SK-N-SH (cell line): ENCODE measurements at regions not wholly inside any gene's neighbourhood (a gene's known extent, or its start where the extent isn't known, plus 50 kb on each side); places are given as distances from the start of the nearest gene placed in this dataset.

Experiments used
- CTCF ChIA-PET: fragments of 300-600, 350-600 bp; formaldehyde crosslinking; extraction: SDS; loops from one replicate; lab custom pipeline; 2021; lab: Yijun Ruan, JAX
- POLR2A ChIA-PET: fragments of 350-600 bp; sonication (Branson Sonifier 250); formaldehyde crosslinking; extraction: SDS; loops from one replicate; lab custom pipeline; 2020; ENCODE audit warnings: antibody characterized with exemption, inconsistent platforms; lab: Yijun Ruan, JAX
- DNase-seq: peaks from one replicate; pipeline ENCODE4 v3.0.0; 2012
- H2AFZ ChIP-seq: fragments of 200-600 bp; sonication (generic); 2 replicates; pipeline ENCODE4 v1.8.1; 2016; ENCODE audit warnings: antibody characterized with exemption, mild to moderate bottlenecking, low read depth
- H3F3A ChIP-seq: fragments of 200-600 bp; sonication (generic); replicated peaks from 2 replicates; pipeline ENCODE3; 2016; ENCODE audit warnings: antibody characterized with exemption, mild to moderate bottlenecking; ENCODE audit not compliant: insufficient read depth
- H3K27ac ChIP-seq, 2 experiments: fragments of 200-500 bp in 1 of 2; fragments of 200-600 bp in 1 of 2; sonication (Bioruptor generic) in 1 of 2; sonication (generic), shearing (Covaris generic) in 1 of 2; 2 replicates each; pipeline versions ENCODE4 v1.5.1 to v1.6.1; 2014 to 2016; ENCODE audit warnings: low read depth in 2 of 2, inconsistent platforms in 1 of 2, low read length in 1 of 2, mild to moderate bottlenecking in 1 of 2, mixed read lengths in 1 of 2
- H3K27me3 ChIP-seq: fragments of 200-600 bp; sonication (generic), shearing (Covaris generic); 2 replicates; pipeline ENCODE4 v1.6.1; 2016; ENCODE audit warnings: mixed run types; ENCODE audit not compliant: insufficient read depth
- H3K36me3 ChIP-seq, 2 experiments: fragments of 200-500 bp in 1 of 2; fragments of 200-600 bp in 1 of 2; sonication (Bioruptor generic) in 1 of 2; sonication (generic) in 1 of 2; replicated peaks in 1 of 2; 2 replicates each; pipeline versions ENCODE3 to v1.5.1; 2014 to 2016; ENCODE audit warnings: low read length in 1 of 2, mild to moderate bottlenecking in 1 of 2; ENCODE audit not compliant: insufficient read depth in 2 of 2, control insufficient read depth in 1 of 2
- H3K4me1 ChIP-seq, 2 experiments: fragments of 200-500 bp in 1 of 2; fragments of 200-600 bp in 1 of 2; sonication (Bioruptor generic) in 1 of 2; sonication (generic), shearing (Covaris generic) in 1 of 2; 2 replicates each; pipeline versions ENCODE4 v1.5.1 to v1.6.1; 2014 to 2016; ENCODE audit warnings: low read depth in 1 of 2, low read length in 1 of 2, mixed run types in 1 of 2; ENCODE audit not compliant: insufficient read depth in 2 of 2, control insufficient read depth in 1 of 2
- H3K4me2 ChIP-seq: fragments of 200-600 bp; sonication (generic), shearing (Covaris generic); 2 replicates; pipeline ENCODE4 v1.6.1; 2017; ENCODE audit warnings: mixed run types
- H3K4me3 ChIP-seq, 2 experiments: fragments of 200-500 bp in 1 of 2; fragments of 200-600 bp in 1 of 2; sonication (Bioruptor generic) in 1 of 2; sonication (generic), shearing (Covaris generic) in 1 of 2; 2 replicates each; pipeline versions ENCODE4 v1.5.1 to v1.8.1; 2014 to 2016; ENCODE audit warnings: low read depth in 2 of 2, inconsistent platforms in 1 of 2, low read length in 1 of 2, mild to moderate bottlenecking in 1 of 2, mixed read lengths in 1 of 2, moderate library complexity in 1 of 2
- H3K79me2 ChIP-seq: fragments of 200-600 bp; sonication (generic); 2 replicates; pipeline ENCODE4 v1.8.1; 2017; ENCODE audit warnings: mild to moderate bottlenecking; ENCODE audit not compliant: insufficient read depth
- H3K9ac ChIP-seq: fragments of 200-600 bp; sonication (generic); 2 replicates; pipeline ENCODE4 v1.6.1; 2017; ENCODE audit warnings: mixed run types
- H3K9me2 ChIP-seq: fragments of 200-600 bp; sonication (generic); 2 replicates; pipeline ENCODE4 v1.6.1; 2017; ENCODE audit warnings: mixed run types
- H3K9me3 ChIP-seq: fragments of 200-600 bp; sonication (generic); 2 replicates; pipeline ENCODE4 v1.6.1; 2017; ENCODE audit warnings: mixed run types, mild to moderate bottlenecking, moderate library complexity
- H4K20me1 ChIP-seq: fragments of 200-600 bp; sonication (generic); 2 replicates; pipeline ENCODE4 v1.6.1; 2017; ENCODE audit warnings: mild to moderate bottlenecking, mixed run types; ENCODE audit not compliant: insufficient read depth
- EZH2phosphoT487 ChIP-seq: fragments of 200-600 bp; sonication (generic); IDR thresholded peaks from 2 replicates; pipeline ENCODE4 v1.6.1; 2017; ENCODE audit warnings: low read depth, mixed run types, mild to moderate bottlenecking, antibody characterized with exemption, moderate library complexity, borderline replicate concordance
- FOSL2 ChIP-seq: IDR thresholded peaks from 2 replicates; pipeline ENCODE4 v1.4.0; 2012; ENCODE audit warnings: low read depth, mild to moderate bottlenecking, moderate library complexity, borderline replicate concordance
- FOXJ3 ChIP-seq: sonication (generic); formaldehyde crosslinking; IDR thresholded peaks from 2 replicates; pipeline ENCODE4 v1.5.1; 2020; ENCODE audit warnings: mild to moderate bottlenecking, missing genetic modification reagents
- FOXM1 ChIP-seq: IDR thresholded peaks from 2 replicates; pipeline ENCODE4 v1.4.0; 2012; ENCODE audit warnings: low read depth, mild to moderate bottlenecking
- GABPA ChIP-seq: IDR thresholded peaks from 2 replicates; pipeline ENCODE4 v1.4.0; 2012; ENCODE audit warnings: low read depth, mild to moderate bottlenecking
- GATA2 ChIP-seq: sonication (generic); formaldehyde crosslinking; IDR thresholded peaks from 2 replicates; pipeline ENCODE4 v1.5.0; 2020; ENCODE audit warnings: mild to moderate bottlenecking, missing genetic modification reagents
- MEF2A ChIP-seq: IDR thresholded peaks from 2 replicates; pipeline ENCODE4 v1.4.0; 2012; ENCODE audit warnings: low read depth, borderline replicate concordance
- MXI1 ChIP-seq: IDR thresholded peaks from 2 replicates; pipeline ENCODE4 v1.6.1; 2012; ENCODE audit warnings: mild to moderate bottlenecking, low read depth, low read length, improper control_type of control experiment
- NFIC ChIP-seq: IDR thresholded peaks from 2 replicates; pipeline ENCODE4 v1.4.0; 2012; ENCODE audit warnings: borderline replicate concordance
- NRF1 ChIP-seq: IDR thresholded peaks from 2 replicates; pipeline ENCODE4 v1.6.1; 2012; ENCODE audit warnings: low read depth, mild to moderate bottlenecking, low read length
- RAD21 ChIP-seq: IDR thresholded peaks from 2 replicates; pipeline ENCODE4 v1.6.1; 2012; ENCODE audit warnings: mild to moderate bottlenecking, low read length
- RCOR1 ChIP-seq: fragments of 150-350 bp; IDR thresholded peaks from 2 replicates; pipeline ENCODE4 v1.6.1; 2017; ENCODE audit warnings: antibody characterized with exemption, low read length
- RXRA ChIP-seq: IDR thresholded peaks from 2 replicates; pipeline ENCODE4 v1.4.0; 2012; ENCODE audit warnings: low read depth, mild to moderate bottlenecking, borderline replicate concordance
- TEAD4 ChIP-seq: IDR thresholded peaks from 2 replicates; pipeline ENCODE4 v1.4.0; 2012; ENCODE audit warnings: mild to moderate bottlenecking, borderline replicate concordance; ENCODE audit not compliant: insufficient read depth
- YY1 ChIP-seq: IDR thresholded peaks from 2 replicates; pipeline ENCODE4 v1.4.0; 2012; ENCODE audit warnings: low read depth, mild to moderate bottlenecking
- WGBS: methylation state at CpG from one replicate; pipeline ENCODE4 v1.1.6; 2017; ENCODE audit warnings: low lambda C conversion rate; 5-methylcytosine and 5-hydroxymethylcytosine counted together
- TF ChIP-seq, protein P1 (sequence below): IDR thresholded peaks from 2 replicates; pipeline ENCODE4 v1.4.0; 2012; ENCODE audit warnings: low read depth, borderline replicate concordance
- TF ChIP-seq, protein P2 (sequence below): IDR thresholded peaks from 2 replicates; pipeline ENCODE4 v1.4.0; 2012; ENCODE audit warnings: low read depth, borderline replicate concordance
- TF ChIP-seq, protein P3 (sequence below): fragments of 150-350 bp; IDR thresholded peaks from 2 replicates; pipeline ENCODE4 v1.6.1; 2016; ENCODE audit warnings: mild to moderate bottlenecking, low read depth, low read length

DNA sequence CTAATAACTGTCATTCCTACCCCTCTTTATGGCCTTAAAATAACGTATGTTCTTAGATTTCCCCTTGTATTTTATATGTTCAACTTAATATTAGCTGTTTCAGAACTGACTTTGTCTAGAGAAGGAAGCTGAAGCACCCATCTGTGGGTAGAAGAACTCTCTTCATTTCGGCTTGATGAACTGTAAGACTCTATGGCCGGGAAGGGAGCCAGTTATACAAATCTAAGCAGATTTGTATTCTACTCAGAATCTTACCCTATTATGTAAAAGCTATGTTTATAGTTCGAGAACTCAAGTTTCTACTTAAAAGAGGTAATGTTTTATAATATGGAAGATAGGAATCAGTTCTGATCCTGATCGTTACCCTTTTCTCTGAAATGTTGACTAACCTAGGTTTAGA, 390.9 kb upstream of the PRICKLE1 start:
- H3K4me2 ChIP-seq, result no peak overlapping the region
- 49% methylated on average over 5 of the region's 5 CpGs for WGBS
- H3K27ac ChIP-seq, result no peak overlapping the region
- no peaks in the 10 kb centered on the region for H3K79me2 ChIP-seq
- ChIA-PET POLR2A (no interaction called here), CTCF (interaction anchor here (0.6 to 1.0 kb wide), 2 partner anchors 22 to 299 kb away, joined by 3 to 5 read pairs; no protein-coding TSS in a partner anchor)
- TF ChIP-seq GABPA (no peak), TEAD4 (no peak), FOXM1 (no peak), FOSL2 (no peak), NFIC (no peak), RCOR1 (no peak), NRF1 (no peak), FOXJ3 (CRISPR knock-in tag) (no peak), RXRA (no peak)
- TF ChIP-seq, protein P1, sequence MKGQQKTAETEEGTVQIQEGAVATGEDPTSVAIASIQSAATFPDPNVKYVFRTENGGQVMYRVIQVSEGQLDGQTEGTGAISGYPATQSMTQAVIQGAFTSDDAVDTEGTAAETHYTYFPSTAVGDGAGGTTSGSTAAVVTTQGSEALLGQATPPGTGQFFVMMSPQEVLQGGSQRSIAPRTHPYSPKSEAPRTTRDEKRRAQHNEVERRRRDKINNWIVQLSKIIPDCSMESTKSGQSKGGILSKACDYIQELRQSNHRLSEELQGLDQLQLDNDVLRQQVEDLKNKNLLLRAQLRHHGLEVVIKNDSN, result no peak
- TF ChIP-seq, protein P2, sequence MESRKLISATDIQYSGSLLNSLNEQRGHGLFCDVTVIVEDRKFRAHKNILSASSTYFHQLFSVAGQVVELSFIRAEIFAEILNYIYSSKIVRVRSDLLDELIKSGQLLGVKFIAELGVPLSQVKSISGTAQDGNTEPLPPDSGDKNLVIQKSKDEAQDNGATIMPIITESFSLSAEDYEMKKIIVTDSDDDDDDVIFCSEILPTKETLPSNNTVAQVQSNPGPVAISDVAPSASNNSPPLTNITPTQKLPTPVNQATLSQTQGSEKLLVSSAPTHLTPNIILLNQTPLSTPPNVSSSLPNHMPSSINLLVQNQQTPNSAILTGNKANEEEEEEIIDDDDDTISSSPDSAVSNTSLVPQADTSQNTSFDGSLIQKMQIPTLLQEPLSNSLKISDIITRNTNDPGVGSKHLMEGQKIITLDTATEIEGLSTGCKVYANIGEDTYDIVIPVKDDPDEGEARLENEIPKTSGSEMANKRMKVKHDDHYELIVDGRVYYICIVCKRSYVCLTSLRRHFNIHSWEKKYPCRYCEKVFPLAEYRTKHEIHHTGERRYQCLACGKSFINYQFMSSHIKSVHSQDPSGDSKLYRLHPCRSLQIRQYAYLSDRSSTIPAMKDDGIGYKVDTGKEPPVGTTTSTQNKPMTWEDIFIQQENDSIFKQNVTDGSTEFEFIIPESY, result no peak
- H3K4me1 ChIP-seq, result peaks cover 0 to 2% of the 10 kb centered on the region in 2 experiments; a peak in 2 of 4 replicates
- H2AFZ ChIP-seq, result no peak overlapping the region
- no peak for DNase-seq
- no peaks in the 10 kb centered on the region for H3K9me3 ChIP-seq
- no peaks in the 10 kb centered on the region for H3F3A ChIP-seq
- no peak overlapping the region for H3K4me3 ChIP-seq
- H3K9me2 ChIP-seq, result no peaks in the 10 kb centered on the region
- no peak overlapping the region for H3K9ac ChIP-seq
- H4K20me1 ChIP-seq, result no peaks in the 10 kb centered on the region
- no peaks in the 10 kb centered on the region for H3K27me3 ChIP-seq
- H3K36me3 ChIP-seq, result no peaks in the 10 kb centered on the region

DNA sequence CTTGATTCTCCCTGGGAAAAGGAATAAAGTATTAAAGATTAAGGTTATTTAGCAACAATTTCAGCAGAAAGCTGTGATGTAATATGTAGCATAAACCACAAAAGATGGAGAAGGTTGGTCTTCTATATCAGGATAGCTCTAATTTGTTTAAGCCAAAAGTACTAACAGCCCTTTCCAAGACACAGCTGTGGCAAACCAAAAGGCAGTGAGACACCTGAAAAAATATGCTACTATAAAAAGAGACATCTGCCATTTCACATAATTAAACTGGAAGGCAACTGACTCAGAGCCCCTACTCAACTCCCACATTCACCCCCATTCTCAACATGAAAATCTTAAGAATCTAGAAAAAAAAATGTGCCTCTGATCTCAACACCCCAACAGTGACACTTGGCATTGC, 390.2 kb upstream of the PRICKLE1 start:
- POLR2A ChIA-PET, result no interaction called here
- Histone ChIP-seq H3K36me3 (no peaks in the 10 kb centered on the region), H3F3A (no peaks in the 10 kb centered on the region), H3K9me2 (no peaks in the 10 kb centered on the region), H3K27ac (no peak overlapping the region; a peak in 1 of 4 replicates), H3K4me3 (no peak overlapping the region), H3K79me2 (no peaks in the 10 kb centered on the region), H3K4me1 (peaks cover 0 to 2% of the 10 kb centered on the region in 2 experiments; a peak in 2 of 4 replicates), H2AFZ (no peak overlapping the region), H3K9ac (no peak overlapping the region), H3K9me3 (no peaks in the 10 kb centered on the region), H4K20me1 (no peaks in the 10 kb centered on the region), H3K27me3 (no peaks in the 10 kb centered on the region), H3K4me2 (no peak overlapping the region)
- DNase-seq, result no peak
- CTCF ChIA-PET, result no interaction called here
- TF ChIP-seq, protein P3, sequence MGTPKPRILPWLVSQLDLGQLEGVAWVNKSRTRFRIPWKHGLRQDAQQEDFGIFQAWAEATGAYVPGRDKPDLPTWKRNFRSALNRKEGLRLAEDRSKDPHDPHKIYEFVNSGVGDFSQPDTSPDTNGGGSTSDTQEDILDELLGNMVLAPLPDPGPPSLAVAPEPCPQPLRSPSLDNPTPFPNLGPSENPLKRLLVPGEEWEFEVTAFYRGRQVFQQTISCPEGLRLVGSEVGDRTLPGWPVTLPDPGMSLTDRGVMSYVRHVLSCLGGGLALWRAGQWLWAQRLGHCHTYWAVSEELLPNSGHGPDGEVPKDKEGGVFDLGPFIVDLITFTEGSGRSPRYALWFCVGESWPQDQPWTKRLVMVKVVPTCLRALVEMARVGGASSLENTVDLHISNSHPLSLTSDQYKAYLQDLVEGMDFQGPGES, result no peak
- no peak for TF ChIP-seq GABPA
- no peak for TF ChIP-seq MEF2A
- TF ChIP-seq EZH2phosphoT487, result no peak
- TF ChIP-seq NRF1, result no peak
- no peak for TF ChIP-seq MXI1
- no peak for TF ChIP-seq RCOR1
- TF ChIP-seq, protein P1, result no peak
- no peak for TF ChIP-seq RAD21
- TF ChIP-seq YY1, result no peak
- no peak for TF ChIP-seq GATA2 (CRISPR knock-in tag)
- no peak for TF ChIP-seq FOXJ3 (CRISPR knock-in tag)
